BE2C (cell line): ENCODE measurements at regions not wholly inside any gene's neighbourhood (a gene's known extent, or its start where the extent isn't known, plus 50 kb on each side); places are given as distances from the start of the nearest gene placed in this dataset.

Experiments used
- DNase-seq: peaks from one replicate; pipeline ENCODE4 v3.0.0-alpha.2; 2020
- H3K27me3 ChIP-seq: fragments of 250-450 bp; sonication (Bioruptor Pico); 2 replicates; pipeline ENCODE4 v1.5.1; 2020; ENCODE audit warnings: mild to moderate bottlenecking
- H3K36me3 ChIP-seq: fragments of 250-450 bp; sonication (Bioruptor Pico); 2 replicates; pipeline ENCODE4 v1.5.1; 2020; ENCODE audit warnings: mild to moderate bottlenecking
- H3K4me1 ChIP-seq: fragments of 250-450 bp; sonication (Bioruptor Pico); 2 replicates; pipeline ENCODE4 v1.5.1; 2020
- H3K4me3 ChIP-seq: 2 replicates; pipeline ENCODE4 v1.5.1; 2011; ENCODE audit warnings: low read depth, low read length
- H3K9me3 ChIP-seq: fragments of 250-450 bp; sonication (Bioruptor Pico); 2 replicates; pipeline ENCODE4 v1.5.1; 2020
- TF ChIP-seq, protein P1 (sequence below): IDR thresholded peaks from 2 replicates; pipeline ENCODE4 v1.5.1; 2012; ENCODE audit warnings: mild to moderate bottlenecking, low read depth, low read length

GRCh38 chr6:44042989-44043478 lies 84.2 kb downstream of the MRPL14 start:
- H3K4me3 ChIP-seq = no peak overlapping the region
- no peaks in the 10 kb centered on the region for H3K27me3 ChIP-seq
- DNase-seq = no peak
- H3K4me1 ChIP-seq = peaks cover 9% of the 10 kb centered on the region
- H3K36me3 ChIP-seq = no peaks in the 10 kb centered on the region
- TF ChIP-seq, protein P1, sequence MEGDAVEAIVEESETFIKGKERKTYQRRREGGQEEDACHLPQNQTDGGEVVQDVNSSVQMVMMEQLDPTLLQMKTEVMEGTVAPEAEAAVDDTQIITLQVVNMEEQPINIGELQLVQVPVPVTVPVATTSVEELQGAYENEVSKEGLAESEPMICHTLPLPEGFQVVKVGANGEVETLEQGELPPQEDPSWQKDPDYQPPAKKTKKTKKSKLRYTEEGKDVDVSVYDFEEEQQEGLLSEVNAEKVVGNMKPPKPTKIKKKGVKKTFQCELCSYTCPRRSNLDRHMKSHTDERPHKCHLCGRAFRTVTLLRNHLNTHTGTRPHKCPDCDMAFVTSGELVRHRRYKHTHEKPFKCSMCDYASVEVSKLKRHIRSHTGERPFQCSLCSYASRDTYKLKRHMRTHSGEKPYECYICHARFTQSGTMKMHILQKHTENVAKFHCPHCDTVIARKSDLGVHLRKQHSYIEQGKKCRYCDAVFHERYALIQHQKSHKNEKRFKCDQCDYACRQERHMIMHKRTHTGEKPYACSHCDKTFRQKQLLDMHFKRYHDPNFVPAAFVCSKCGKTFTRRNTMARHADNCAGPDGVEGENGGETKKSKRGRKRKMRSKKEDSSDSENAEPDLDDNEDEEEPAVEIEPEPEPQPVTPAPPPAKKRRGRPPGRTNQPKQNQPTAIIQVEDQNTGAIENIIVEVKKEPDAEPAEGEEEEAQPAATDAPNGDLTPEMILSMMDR = no peak
- no peaks in the 10 kb centered on the region for H3K9me3 ChIP-seq

GRCh38 chr6:44042261-44042988 lies 84.8 kb downstream of the MRPL14 start:
- TF ChIP-seq, protein P1 = no peak
- no peak overlapping the region for H3K4me3 ChIP-seq
- H3K4me1 ChIP-seq = peaks cover 9% of the 10 kb centered on the region
- no peaks in the 10 kb centered on the region for H3K27me3 ChIP-seq
- H3K36me3 ChIP-seq = no peaks in the 10 kb centered on the region
- peak; percentile 3 for DNase-seq
- H3K9me3 ChIP-seq = no peaks in the 10 kb centered on the region

DNA sequence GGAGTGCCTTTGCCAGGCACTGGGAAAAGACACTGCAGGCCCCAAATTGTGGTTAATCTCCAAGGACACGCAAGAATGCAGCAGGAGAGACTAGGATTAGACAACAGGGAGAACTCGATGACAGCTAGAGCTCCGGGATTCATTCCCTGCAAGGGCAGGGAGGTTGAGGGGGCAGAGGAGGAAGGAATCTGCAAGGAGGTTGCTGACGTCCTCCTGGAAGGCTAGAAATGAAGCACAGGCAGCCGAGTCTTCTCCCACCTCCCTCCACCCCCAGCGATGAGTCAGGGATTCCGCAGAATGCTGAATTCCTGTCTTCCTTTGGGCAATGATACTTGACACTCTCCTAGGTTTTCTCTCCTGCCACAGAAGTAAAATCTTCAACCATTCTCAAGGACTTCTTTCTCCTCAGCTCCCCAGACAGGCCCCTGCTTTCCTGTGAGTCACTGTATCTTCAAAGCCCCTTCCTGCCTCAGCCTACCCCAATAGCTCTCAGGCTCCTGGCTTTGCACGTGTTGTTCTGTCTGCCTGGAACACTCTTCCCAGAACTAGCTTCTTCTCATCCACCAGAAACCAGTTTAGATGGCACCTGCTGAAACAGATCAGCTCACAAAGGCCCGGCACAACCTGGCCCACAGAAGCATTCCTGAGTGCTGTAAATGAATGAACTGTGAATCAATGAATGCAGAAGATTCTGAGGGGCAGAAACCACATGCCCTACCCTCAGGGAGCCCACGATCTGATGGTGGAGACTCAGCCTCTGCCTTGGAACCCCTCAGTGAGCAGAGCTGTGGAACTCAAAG lies 85.6 kb downstream of the MRPL14 start:
- TF ChIP-seq, protein P1 = no peak
- no peak for DNase-seq
- Histone ChIP-seq H3K4me1 (peaks cover 9% of the 10 kb centered on the region), H3K36me3 (no peaks in the 10 kb centered on the region), H3K27me3 (no peaks in the 10 kb centered on the region), H3K9me3 (no peaks in the 10 kb centered on the region), H3K4me3 (no peak overlapping the region)

DNA sequence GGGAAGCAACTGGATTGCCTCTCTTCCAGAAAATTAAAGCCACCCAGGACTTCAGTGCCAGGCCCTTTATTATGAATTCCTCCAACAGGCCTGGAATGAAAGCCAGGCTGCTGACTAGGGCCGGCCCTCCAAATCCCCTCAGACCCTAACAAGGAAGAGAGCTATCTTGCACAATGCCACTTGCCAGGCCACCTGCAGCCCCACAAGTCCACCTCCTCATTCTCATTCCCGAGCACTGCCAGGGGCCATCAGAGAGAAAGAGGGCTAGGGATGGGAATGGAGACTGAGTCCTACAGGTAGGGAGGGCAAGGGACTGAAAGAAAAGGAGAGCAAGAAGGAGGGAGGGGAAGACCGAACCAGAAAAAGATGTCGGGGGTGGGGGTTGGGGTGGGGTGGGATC lies 86.5 kb downstream of the MRPL14 start:
- Histone ChIP-seq H3K36me3 (no peaks in the 10 kb centered on the region), H3K4me1 (peaks cover 11% of the 10 kb centered on the region), H3K27me3 (no peaks in the 10 kb centered on the region), H3K9me3 (no peaks in the 10 kb centered on the region), H3K4me3 (no peak overlapping the region)
- TF ChIP-seq, protein P1 = no peak
- no peak for DNase-seq

GRCh38 chr6:44039839-44040350 lies 87.4 kb downstream of the MRPL14 start:
- TF ChIP-seq, protein P1 = no peak
- peaks cover 18% of the 10 kb centered on the region for H3K4me1 ChIP-seq

More at GRCh38 chr6:44039839-44040350, 87.4 kb downstream of the MRPL14 start:
- DNase-seq = no peak
- Histone ChIP-seq H3K27me3 (no peaks in the 10 kb centered on the region), H3K4me3 (no peak overlapping the region), H3K36me3 (no peaks in the 10 kb centered on the region), H3K9me3 (no peaks in the 10 kb centered on the region)
